H9 (cell line): ENCODE measurements at regions not wholly inside any gene's neighbourhood (a gene's known extent, or its start where the extent isn't known, plus 50 kb on each side); places are given as distances from the start of the nearest gene placed in this dataset.

ENCODE experiments used
- DNase-seq: peaks from one replicate; pipeline ENCODE4 v3.0.0-alpha.2; 2017
- H2AFZ ChIP-seq: one replicate; pipeline ENCODE4 v1.6.1; 2013; ENCODE audit warnings: mild to moderate bottlenecking, low read length, control low read depth, moderate library complexity
- H2AK5ac ChIP-seq: 2 replicates; pipeline ENCODE4 v1.6.1; 2013; ENCODE audit warnings: low read length, control low read depth, mixed read lengths; ENCODE audit not compliant: insufficient read length
- H2BK120ac ChIP-seq: one replicate; pipeline ENCODE4 v1.6.1; 2013; ENCODE audit warnings: low read depth, mild to moderate bottlenecking, low read length, control low read depth, inconsistent platforms; ENCODE audit not compliant: poor library complexity, severe bottlenecking
- H2BK12ac ChIP-seq: 2 replicates; pipeline ENCODE4 v1.6.1; 2013; ENCODE audit warnings: low read length, control low read depth, mixed read lengths, low read depth; ENCODE audit not compliant: insufficient read length
- H2BK15ac ChIP-seq: 2 replicates; pipeline ENCODE4 v1.6.1; 2013; ENCODE audit warnings: low read depth, low read length, control low read depth
- H2BK20ac ChIP-seq: one replicate; pipeline ENCODE4 v1.6.1; 2013; ENCODE audit warnings: low read depth, mild to moderate bottlenecking, low read length, control low read depth, inconsistent platforms; ENCODE audit not compliant: poor library complexity, severe bottlenecking
- H2BK5ac ChIP-seq: 2 replicates; pipeline ENCODE4 v1.6.1; 2013; ENCODE audit warnings: low read length, control low read depth, mixed read lengths; ENCODE audit not compliant: insufficient read length
- H3K14ac ChIP-seq: 2 replicates; pipeline ENCODE4 v1.6.1; 2013; ENCODE audit warnings: low read length, control low read depth; ENCODE audit not compliant: insufficient read depth
- H3K18ac ChIP-seq: 2 replicates; pipeline ENCODE4 v1.6.1; 2013; ENCODE audit warnings: low read depth, mild to moderate bottlenecking, mixed read lengths, low read length, control low read depth; ENCODE audit not compliant: insufficient read length
- H3K23ac ChIP-seq: 2 replicates; pipeline ENCODE4 v1.6.1; 2013; ENCODE audit warnings: low read length, control low read depth, mixed read lengths, low read depth; ENCODE audit not compliant: insufficient read length
- H3K23me2 ChIP-seq: 2 replicates; pipeline ENCODE4 v1.6.1; 2013; ENCODE audit warnings: low read depth, mild to moderate bottlenecking, mixed read lengths, low read length, control low read depth; ENCODE audit not compliant: insufficient read length, poor library complexity, severe bottlenecking
- H3K27ac ChIP-seq: 2 replicates; pipeline ENCODE4 v1.5.1; 2013; ENCODE audit warnings: low read length, control low read depth, mixed read lengths, low read depth; ENCODE audit not compliant: insufficient read length
- H3K27me3 ChIP-seq: 2 replicates; pipeline ENCODE4 v1.6.1; 2013; ENCODE audit warnings: low read length, control low read depth, inconsistent platforms; ENCODE audit not compliant: insufficient read depth
- H3K4ac ChIP-seq: 2 replicates; pipeline ENCODE4 v1.6.1; 2013; ENCODE audit warnings: low read depth, mild to moderate bottlenecking, control low read depth, inconsistent platforms, low read length, moderate library complexity
- H3K4me1 ChIP-seq: 2 replicates; pipeline ENCODE4 v1.6.1; 2013; ENCODE audit warnings: low read length, control low read depth, inconsistent platforms; ENCODE audit not compliant: insufficient read depth
- H3K4me2 ChIP-seq: 2 replicates; pipeline ENCODE4 v1.6.1; 2013; ENCODE audit warnings: low read length, control low read depth, mixed read lengths; ENCODE audit not compliant: insufficient read length, insufficient read depth
- H3K56ac ChIP-seq: 2 replicates; pipeline ENCODE4 v1.6.1; 2013; ENCODE audit warnings: low read depth, mild to moderate bottlenecking, mixed read lengths, low read length, control low read depth; ENCODE audit not compliant: insufficient read length
- H3K79me1 ChIP-seq: 2 replicates; pipeline ENCODE4 v1.6.1; 2013; ENCODE audit warnings: low read depth, mild to moderate bottlenecking, moderate library complexity, low read length, control low read depth, inconsistent platforms; ENCODE audit not compliant: insufficient read depth, poor library complexity, severe bottlenecking
- H3K79me2 ChIP-seq: 2 replicates; pipeline ENCODE4 v1.6.1; 2013; ENCODE audit warnings: low read length, control low read depth, inconsistent platforms; ENCODE audit not compliant: insufficient read depth
- H3K9ac ChIP-seq: 2 replicates; pipeline ENCODE4 v1.6.1; 2013; ENCODE audit warnings: low read length, control low read depth, mixed read lengths; ENCODE audit not compliant: insufficient read length; ENCODE audit errors: extremely low read depth
- H3K9me3 ChIP-seq: one replicate; pipeline ENCODE4 v1.6.1; 2013; ENCODE audit warnings: low read depth, low read length, inconsistent platforms; ENCODE audit not compliant: control insufficient read depth
- H3T11ph ChIP-seq: one replicate; pipeline ENCODE4 v1.6.1; 2013; ENCODE audit warnings: mild to moderate bottlenecking, low read length, control low read depth, inconsistent platforms
- H4K20me1 ChIP-seq: one replicate; pipeline ENCODE4 v1.6.1; 2013; ENCODE audit not compliant: control insufficient read depth, insufficient read length, insufficient read depth
- H4K5ac ChIP-seq: 2 replicates; pipeline ENCODE4 v1.6.1; 2013; ENCODE audit warnings: low read depth, mild to moderate bottlenecking, mixed read lengths, low read length, control low read depth; ENCODE audit not compliant: insufficient read length
- H4K8ac ChIP-seq: replicated peaks from 2 replicates; pipeline ENCODE4 v1.6.1; 2013; ENCODE audit warnings: low read length, control low read depth, mixed read lengths, low read depth; ENCODE audit not compliant: insufficient read length
- H4K91ac ChIP-seq: 2 replicates; pipeline ENCODE4 v1.6.1; 2013; ENCODE audit warnings: low read depth, mild to moderate bottlenecking, moderate library complexity, mixed read lengths, low read length, control low read depth; ENCODE audit not compliant: insufficient read length
- H3K27ac Mint-ChIP-seq, 3 experiments: 2 replicates in 2 of 3; 3 replicates in 1 of 3; pipeline ENCODE4 v1.8.0; 2020 to 2021; ENCODE audit warnings: mixed read lengths in 3 of 3, mild to moderate bottlenecking in 1 of 3, moderate library complexity in 1 of 3
- H3K27me3 Mint-ChIP-seq: 2 replicates; pipeline ENCODE4 v1.8.0; 2021; ENCODE audit warnings: low read depth, mild to moderate bottlenecking, moderate library complexity, mixed read lengths
- H3K36me3 Mint-ChIP-seq, 3 experiments: 2 replicates in 2 of 3; 3 replicates in 1 of 3; pipeline ENCODE4 v1.8.0; 2020 to 2021; ENCODE audit warnings: low read depth in 3 of 3, mixed read lengths in 3 of 3; ENCODE audit not compliant: insufficient read depth in 1 of 3
- H3K4me1 Mint-ChIP-seq, 2 experiments: 2 replicates each; pipeline ENCODE4 v1.8.0; 2020; ENCODE audit warnings: mixed read lengths in 2 of 2
- H3K4me3 Mint-ChIP-seq, 2 experiments: 2 replicates in 1 of 2; 3 replicates in 1 of 2; pipeline ENCODE4 v1.8.0; 2020 to 2021; ENCODE audit warnings: mild to moderate bottlenecking in 2 of 2, mixed read lengths in 2 of 2, moderate library complexity in 1 of 2
- H3K9me3 Mint-ChIP-seq, 2 experiments: 2 replicates in 1 of 2; 3 replicates in 1 of 2; pipeline ENCODE4 v1.8.0; 2020; ENCODE audit warnings: mild to moderate bottlenecking in 2 of 2, mixed read lengths in 2 of 2, moderate library complexity in 1 of 2
- CTCF ChIP-seq: fragments of 200-600 bp; sonication (generic); conservative IDR thresholded peaks from 3 replicates; pipeline ENCODE4 v1.8.0; 2021; ENCODE audit warnings: antibody characterized with exemption, mild to moderate bottlenecking
- whole genome bisulfite sequencing: extraction: QIAGEN DNeasy Blood & Tissue Kit; methylation state at CpG from one replicate; pipeline ENCODE4 v1.1.7; 2013; ENCODE audit warnings: missing lambda C conversion rate, low lambda C conversion rate, mixed read lengths; ENCODE audit not compliant: insufficient read length; ENCODE audit errors: extremely low coverage; 5-methylcytosine and 5-hydroxymethylcytosine counted together

- no peak overlapping the region for H2BK120ac ChIP-seq
- H3K9me3 ChIP-seq = no peaks in the 10 kb centered on the region
- Mint-ChIP-seq H3K9me3 (no peaks in the 10 kb centered on the region; a peak in 1 of 5 replicates), H3K36me3 (no peaks in the 10 kb centered on the region; a peak in 1 of 7 replicates), H3K27ac (no peak overlapping the region), H3K27me3 (no peaks in the 10 kb centered on the region), H3K4me1 (peaks cover 12 to 13% of the 10 kb centered on the region in 2 experiments; a peak in 3 of 4 replicates), H3K4me3 (no peak overlapping the region)
- no peak overlapping the region for H4K5ac ChIP-seq
- no peaks in the 10 kb centered on the region for H3K79me1 ChIP-seq
- no peak overlapping the region for H3K18ac ChIP-seq
- H3K27me3 ChIP-seq = no peaks in the 10 kb centered on the region
- no peaks in the 10 kb centered on the region for H3K23me2 ChIP-seq
- no peak for DNase-seq
- no peak overlapping the region for H3K14ac ChIP-seq
- H4K91ac ChIP-seq = no peak overlapping the region
- no peak overlapping the region for H3K4me2 ChIP-seq
- no peak overlapping the region for H2AK5ac ChIP-seq
- no peak overlapping the region for H2BK20ac ChIP-seq
- no peaks in the 10 kb centered on the region for H3K79me2 ChIP-seq
- H2BK12ac ChIP-seq = no peak overlapping the region
- no peak overlapping the region for H3T11ph ChIP-seq
- no peak overlapping the region for H3K27ac ChIP-seq
- TF ChIP-seq CTCF = no peak
- H3K4ac ChIP-seq = no peak overlapping the region
- no peaks in the 10 kb centered on the region for H3K4me1 ChIP-seq
- WGBS = no CpG with 5 or more reads among the region's 5 CpGs
- no peak overlapping the region for H3K9ac ChIP-seq
- H2BK15ac ChIP-seq = no peak overlapping the region
- H4K20me1 ChIP-seq = no peaks in the 10 kb centered on the region
- H2AFZ ChIP-seq = no peak overlapping the region
- H4K8ac ChIP-seq = no peak overlapping the region
- H3K23ac ChIP-seq = no peak overlapping the region
- H2BK5ac ChIP-seq = no peak overlapping the region
- no peak overlapping the region for H3K56ac ChIP-seq
These were observed 68.8 kb upstream of the HUNK start for GRCh38 chr21:31804008-31804394.
